AG09309 (cell line): ENCODE measurements at regions not wholly inside any gene's neighbourhood (a gene's known extent, or its start where the extent isn't known, plus 50 kb on each side); places are given as distances from the start of the nearest gene placed in this dataset.

Source experiments
- DNase-seq: peaks from one replicate; pipeline ENCODE4 v3.0.0-alpha.2; 2010; ENCODE audit warnings: low read depth
- H3K4me3 ChIP-seq: 2 replicates; pipeline ENCODE4 v1.5.1; 2011; ENCODE audit warnings: mild to moderate bottlenecking, low read depth, low read length, moderate library complexity; ENCODE audit not compliant: control insufficient read depth
- CTCF ChIP-seq: IDR thresholded peaks from 2 replicates; pipeline ENCODE4 v1.5.1; 2011; ENCODE audit warnings: mild to moderate bottlenecking, low read depth, low read length, inconsistent platforms; ENCODE audit not compliant: insufficient read depth, control insufficient read depth; ENCODE audit errors: missing control alignments

GRCh38 chr9:126223798-126224531, 102.7 kb upstream of the MVB12B start:
- no peak for TF ChIP-seq CTCF
- H3K4me3 ChIP-seq: no peak overlapping the region
- DNase-seq: no peak

- TF ChIP-seq CTCF: no peak
- no peak for DNase-seq
- no peak overlapping the region for H3K4me3 ChIP-seq
These were observed 100.7 kb upstream of the MVB12B start for GRCh38 chr9:126225611-126226609.

- TF ChIP-seq CTCF: no peak
- no peak for DNase-seq
- H3K4me3 ChIP-seq: no peak overlapping the region
These were observed 99.4 kb upstream of the MVB12B start for GRCh38 chr9:126226991-126227936.

- H3K4me3 ChIP-seq: no peak overlapping the region
- no peak for TF ChIP-seq CTCF
- DNase-seq: no peak
These were observed 98.4 kb upstream of the MVB12B start for GRCh38 chr9:126228111-126228780.

- peak; percentile 2 for DNase-seq
- TF ChIP-seq CTCF: peak; percentile 97
- H3K4me3 ChIP-seq: no peak overlapping the region
These were observed 97.7 kb upstream of the MVB12B start for GRCh38 chr9:126228781-126229444.

- TF ChIP-seq CTCF: no peak
- H3K4me3 ChIP-seq: no peak overlapping the region
- DNase-seq: no peak
These were observed 97.1 kb upstream of the MVB12B start for GRCh38 chr9:126229501-126229900.
